Activated naive CD8-positive, alpha-beta T cell treated with anti-CD3 and anti-CD28 coated beads, Interleukin-2, amount 10 ng/mL, durations not matched to agents 7 days and 5 days (primary cell): ENCODE measurements at regions not wholly inside any gene's neighbourhood (a gene's known extent, or its start where the extent isn't known, plus 50 kb on each side); places are given as distances from the start of the nearest gene placed in this dataset.
"Not testable (repeated sequence)": the region's sequence is repeated elsewhere in the genome, so short reads cannot be mapped to it uniquely, and the experiment has no call there.

Experiments used
- ATAC-seq: fragments of 150-1000 bp; cut with Tn5 transposase; one replicate; pipeline ENCODE4 v1.10.0; 2021; ENCODE audit warnings: low read depth, moderate library complexity
- POLR2A ChIA-PET: fragments of 350-600 bp; sonication (Branson Sonifier 250); formaldehyde crosslinking; loops from one replicate; lab custom pipeline; 2021; ENCODE audit warnings: antibody characterized with exemption; lab: Charles Lee
- DNase-seq: peaks from one replicate; pipeline ENCODE4 v3.0.0; 2021
- H3K27ac Mint-ChIP-seq: one replicate; pipeline ENCODE4 v1.8.0; 2022; ENCODE audit warnings: mild to moderate bottlenecking, mixed read lengths
- H3K27me3 Mint-ChIP-seq: one replicate; pipeline ENCODE4 v1.8.0; 2022; ENCODE audit warnings: mild to moderate bottlenecking, moderate library complexity, mixed read lengths
- H3K36me3 Mint-ChIP-seq: one replicate; pipeline ENCODE4 v1.8.0; 2021; ENCODE audit warnings: mild to moderate bottlenecking, mixed read lengths
- H3K4me1 Mint-ChIP-seq: one replicate; pipeline ENCODE4 v1.8.0; 2021; ENCODE audit warnings: mixed read lengths
- H3K4me3 Mint-ChIP-seq: one replicate; pipeline ENCODE4 v1.8.0; 2022; ENCODE audit warnings: mild to moderate bottlenecking, moderate library complexity, mixed read lengths
- H3K9me3 Mint-ChIP-seq: one replicate; pipeline ENCODE4 v1.8.0; 2021; ENCODE audit warnings: mixed read lengths

GRCh38 chr14:105630293-105630934 lies 104.0 kb downstream of the TMEM121 start:
- H3K27ac Mint-ChIP-seq, POLR2A ChIA-PET, H3K9me3 Mint-ChIP-seq, H3K4me1 Mint-ChIP-seq, H3K27me3 Mint-ChIP-seq, H3K4me3 Mint-ChIP-seq, DNase-seq, H3K36me3 Mint-ChIP-seq, ATAC-seq: not testable (repeated sequence)

GRCh38 chr14:105630935-105631779 lies 104.8 kb downstream of the TMEM121 start:
- H3K27me3 Mint-ChIP-seq, H3K36me3 Mint-ChIP-seq, H3K9me3 Mint-ChIP-seq, POLR2A ChIA-PET, H3K4me3 Mint-ChIP-seq, ATAC-seq, H3K27ac Mint-ChIP-seq, H3K4me1 Mint-ChIP-seq, DNase-seq: not testable (repeated sequence)

- Mint-ChIP-seq H3K4me3 (no peak overlapping the region), H3K27me3 (no peaks in the 10 kb centered on the region), H3K27ac (no peak overlapping the region), H3K9me3 (peaks cover 2% of the 10 kb centered on the region), H3K4me1 (peaks cover 6% of the 10 kb centered on the region), H3K36me3 (no peaks in the 10 kb centered on the region)
- DNase-seq (no peak), ATAC-seq (no peak)
- POLR2A ChIA-PET, result no interaction called here
These were observed 105.6 kb downstream of the TMEM121 start for GRCh38 chr14:105632010-105632409.

- POLR2A ChIA-PET, H3K27ac Mint-ChIP-seq, H3K4me3 Mint-ChIP-seq, H3K4me1 Mint-ChIP-seq, DNase-seq, H3K9me3 Mint-ChIP-seq, ATAC-seq, H3K27me3 Mint-ChIP-seq, H3K36me3 Mint-ChIP-seq: not testable (repeated sequence)
These were observed 107.2 kb downstream of the TMEM121 start for GRCh38 chr14:105633596-105633995.

DNA sequence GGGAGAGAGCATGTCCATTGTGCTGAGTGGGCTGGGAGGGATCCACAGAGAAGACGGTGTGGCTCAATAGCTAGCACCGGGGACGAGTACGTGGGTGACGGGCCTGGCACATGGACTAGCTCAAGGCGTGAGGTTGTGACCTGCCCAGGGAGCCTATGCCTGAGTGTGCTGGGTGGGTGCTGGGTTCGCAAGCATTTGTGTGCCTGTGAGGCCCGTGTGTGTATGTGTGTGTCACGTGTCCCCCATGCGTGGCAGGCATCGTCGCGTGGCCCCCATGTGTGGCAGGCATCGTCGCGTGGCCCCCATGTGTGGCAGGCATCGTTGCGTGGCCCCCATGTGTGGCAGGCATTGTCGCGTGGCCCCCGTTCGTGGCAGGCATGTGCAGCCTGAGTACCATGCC lies 109.2 kb downstream of the TMEM121 start:
- H3K27me3 Mint-ChIP-seq, result no peaks in the 10 kb centered on the region
- peaks cover 6% of the 10 kb centered on the region for H3K4me1 Mint-ChIP-seq
- no peak overlapping the region for H3K27ac Mint-ChIP-seq
- DNase-seq (no peak), ATAC-seq (no peak)
- H3K4me3 Mint-ChIP-seq, result no peak overlapping the region
- POLR2A ChIA-PET, result no interaction called here
- H3K9me3 Mint-ChIP-seq, result peaks cover 2% of the 10 kb centered on the region
- no peaks in the 10 kb centered on the region for H3K36me3 Mint-ChIP-seq

GRCh38 chr14:105636021-105636420 lies 109.6 kb downstream of the TMEM121 start:
- H3K9me3 Mint-ChIP-seq, H3K27ac Mint-ChIP-seq, H3K27me3 Mint-ChIP-seq, POLR2A ChIA-PET, H3K4me1 Mint-ChIP-seq, H3K4me3 Mint-ChIP-seq, DNase-seq, H3K36me3 Mint-ChIP-seq: not testable (repeated sequence)
- peak; percentile 32 for ATAC-seq

DNA sequence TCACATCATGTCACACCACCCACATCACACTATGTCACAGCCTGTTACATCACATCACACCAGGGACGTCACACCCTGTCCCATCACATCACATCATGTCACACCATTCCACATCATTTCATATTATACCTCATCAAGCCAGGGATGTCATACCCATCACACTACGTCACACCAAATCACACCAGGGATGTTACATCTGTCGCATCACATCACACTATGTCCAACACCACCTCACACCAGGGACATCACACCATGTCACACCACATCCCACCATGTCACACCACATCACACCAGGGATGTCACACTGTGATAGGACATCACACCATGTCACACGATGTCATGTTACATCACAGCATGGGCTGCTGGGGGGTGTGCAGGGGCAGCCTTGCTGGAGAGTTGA lies 110.6 kb downstream of the TMEM121 start:
- H3K27me3 Mint-ChIP-seq, result no peaks in the 10 kb centered on the region
- H3K27ac Mint-ChIP-seq, result no peak overlapping the region
- POLR2A ChIA-PET, result no interaction called here
- ATAC-seq, result no peak
- peaks cover 2% of the 10 kb centered on the region for H3K9me3 Mint-ChIP-seq
- no peak for DNase-seq
- H3K36me3 Mint-ChIP-seq, result no peaks in the 10 kb centered on the region
- peaks cover 4% of the 10 kb centered on the region for H3K4me1 Mint-ChIP-seq
- H3K4me3 Mint-ChIP-seq, result no peak overlapping the region

- H3K9me3 Mint-ChIP-seq, result not testable (repeated sequence)
These were observed 111.0 kb downstream of the TMEM121 start for GRCh38 chr14:105637345-105637744.

GRCh38 chr14:105639969-105640931 lies 113.9 kb downstream of the TMEM121 start:
- peak; percentile 24 for DNase-seq
- ATAC-seq, H3K27ac Mint-ChIP-seq, H3K36me3 Mint-ChIP-seq, H3K27me3 Mint-ChIP-seq, H3K4me3 Mint-ChIP-seq, H3K4me1 Mint-ChIP-seq, POLR2A ChIA-PET, H3K9me3 Mint-ChIP-seq: not testable (repeated sequence)

More at GRCh38 chr14:105637345-105637744, 111.0 kb downstream of the TMEM121 start:
- H3K4me3 Mint-ChIP-seq, POLR2A ChIA-PET, H3K36me3 Mint-ChIP-seq, DNase-seq, H3K27ac Mint-ChIP-seq, H3K4me1 Mint-ChIP-seq, ATAC-seq, H3K27me3 Mint-ChIP-seq: not testable (repeated sequence)

GRCh38 chr14:105641075-105641937 lies 114.9 kb downstream of the TMEM121 start:
- POLR2A ChIA-PET, result no interaction called here
- Mint-ChIP-seq H3K27ac (no peak overlapping the region), H3K4me1 (peaks cover 2% of the 10 kb centered on the region), H3K36me3 (no peaks in the 10 kb centered on the region), H3K4me3 (no peak overlapping the region), H3K27me3 (no peaks in the 10 kb centered on the region), H3K9me3 (no peaks in the 10 kb centered on the region)
- DNase-seq (peak; percentile 25), ATAC-seq (no peak)

DNA sequence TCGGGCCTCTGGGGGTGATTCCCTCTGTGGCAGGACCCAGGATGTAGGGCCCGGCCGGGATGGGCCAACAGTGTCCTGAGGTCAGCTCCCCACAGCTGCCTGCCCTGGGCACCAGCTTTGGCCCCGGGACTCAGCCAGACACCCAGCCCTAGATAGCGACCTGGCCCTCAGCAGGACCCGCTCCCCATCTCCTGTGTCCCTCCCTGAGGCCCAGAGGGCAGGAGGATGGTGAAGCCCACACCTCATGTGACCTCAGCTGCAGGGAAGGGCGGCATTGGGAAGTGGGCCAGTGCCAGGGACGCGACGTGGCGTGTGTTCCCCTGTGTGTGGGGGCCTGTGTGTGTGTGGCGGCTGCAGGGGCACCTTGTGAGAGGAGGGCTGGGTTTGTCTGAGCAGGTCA lies 115.6 kb downstream of the TMEM121 start:
- H3K4me3 Mint-ChIP-seq, ATAC-seq, H3K27ac Mint-ChIP-seq: not testable (repeated sequence)

DNA sequence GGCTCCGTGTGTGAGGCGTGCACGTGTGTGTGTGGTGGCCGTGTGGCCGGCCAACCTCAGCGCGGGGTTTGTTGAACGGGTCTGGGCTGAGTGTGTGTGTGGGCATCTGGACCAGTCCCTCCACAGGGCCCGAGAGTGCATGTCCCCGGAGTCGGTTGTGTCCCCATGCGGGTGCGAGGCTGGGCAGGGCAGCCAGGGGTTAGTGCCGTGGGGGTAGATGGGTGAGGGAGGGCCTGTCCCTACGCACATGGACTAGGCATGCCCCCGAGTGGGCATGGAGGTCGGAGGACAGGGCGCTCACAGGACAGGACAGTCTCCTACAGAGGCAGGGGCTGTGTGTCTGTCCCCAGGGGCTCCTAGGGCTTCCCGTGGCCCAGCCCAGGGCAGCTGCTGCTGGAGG lies 116.1 kb downstream of the TMEM121 start:
- ATAC-seq, H3K9me3 Mint-ChIP-seq, POLR2A ChIA-PET, H3K27me3 Mint-ChIP-seq, H3K4me1 Mint-ChIP-seq, H3K4me3 Mint-ChIP-seq, H3K36me3 Mint-ChIP-seq, H3K27ac Mint-ChIP-seq: not testable (repeated sequence)
- peak; percentile 21 for DNase-seq

More for the DNA sequence above, 115.6 kb downstream of the TMEM121 start:
- H3K36me3 Mint-ChIP-seq, H3K4me1 Mint-ChIP-seq, POLR2A ChIA-PET, H3K27me3 Mint-ChIP-seq, H3K9me3 Mint-ChIP-seq: not testable (repeated sequence)
- DNase-seq, result peak; percentile 22
